Stimulated activated CD4-positive, alpha-beta T cell treated with anti-CD3 and anti-CD28 coated beads, Interleukin-12 subunit alpha, Interleukin-12 subunit beta, amount 100 ng/mL, for 48 hours (primary cell): ENCODE measurements at regions not wholly inside any gene's neighbourhood (a gene's known extent, or its start where the extent isn't known, plus 50 kb on each side); places are given as distances from the start of the nearest gene placed in this dataset.
"Not testable (repeated sequence)": the region's sequence is repeated elsewhere in the genome, so short reads cannot be mapped to it uniquely, and the experiment has no call there.

Source experiments
- DNase-seq, 3 donors: peaks; one replicate each; pipeline ENCODE4 v3.0.0-alpha.2; 2020; ENCODE audit warnings: low read depth in 2 of 3, low spot score in 1 of 3

- no peak for DNase-seq
These were observed 333.5 kb upstream of the EPHA6 start for GRCh38 chr3:96480881-96481280.

GRCh38 chr3:96483191-96483590 is 331.2 kb upstream of the EPHA6 start:
- not testable (repeated sequence) for DNase-seq

GRCh38 chr3:96483781-96484180 is 330.6 kb upstream of the EPHA6 start:
- no peak for DNase-seq

- no peak for DNase-seq
These were observed 325.7 kb upstream of the EPHA6 start for GRCh38 chr3:96488708-96489107.

GRCh38 chr3:96491023-96491422 is 323.4 kb upstream of the EPHA6 start:
- no peak for DNase-seq

- DNase-seq, result no peak
These were observed 322.5 kb upstream of the EPHA6 start for GRCh38 chr3:96491868-96492267.

- DNase-seq, result no peak
These were observed 304.1 kb upstream of the EPHA6 start for GRCh38 chr3:96510334-96510733.

GRCh38 chr3:96537165-96537564 is 277.2 kb upstream of the EPHA6 start:
- DNase-seq, result no peak

- DNase-seq, result no peak
These were observed 276.2 kb upstream of the EPHA6 start for GRCh38 chr3:96538186-96538585.

- no peak for DNase-seq
These were observed 266.3 kb upstream of the EPHA6 start for GRCh38 chr3:96548073-96548472.

GRCh38 chr3:96576935-96577334 is 237.5 kb upstream of the EPHA6 start:
- DNase-seq, result no peak

- no peak for DNase-seq
These were observed 230.3 kb upstream of the EPHA6 start for GRCh38 chr3:96584066-96584465.

- not testable (repeated sequence) for DNase-seq
These were observed 207.5 kb upstream of the EPHA6 start for GRCh38 chr3:96606865-96607264.

- DNase-seq, result peak in 1 of 3 donors; percentile 0
These were observed 194.9 kb upstream of the EPHA6 start for GRCh38 chr3:96619475-96619874.

GRCh38 chr3:96622878-96623277 is 191.5 kb upstream of the EPHA6 start:
- no peak for DNase-seq

GRCh38 chr3:96631050-96631449 is 183.3 kb upstream of the EPHA6 start:
- DNase-seq, result no peak

- no peak for DNase-seq
These were observed 167.8 kb upstream of the EPHA6 start for GRCh38 chr3:96646596-96646995.

GRCh38 chr3:96657710-96658109 is 156.7 kb upstream of the EPHA6 start:
- no peak for DNase-seq

- DNase-seq, result not testable (repeated sequence)
These were observed 142.4 kb upstream of the EPHA6 start for GRCh38 chr3:96671861-96672595.

GRCh38 chr3:96677156-96677555 is 137.2 kb upstream of the EPHA6 start:
- DNase-seq, result no peak

- no peak for DNase-seq
These were observed 136.1 kb upstream of the EPHA6 start for GRCh38 chr3:96678325-96678724.

- DNase-seq, result no peak
These were observed 113.8 kb upstream of the EPHA6 start for GRCh38 chr3:96700322-96701315.
